Loucy (cell line): ENCODE measurements at regions not wholly inside any gene's neighbourhood (a gene's known extent, or its start where the extent isn't known, plus 50 kb on each side); places are given as distances from the start of the nearest gene placed in this dataset.

ENCODE experiments used
- H2AFZ ChIP-seq: fragments of 200-600 bp; sonication (generic); 2 replicates; pipeline ENCODE4 v1.6.0; 2016; ENCODE audit warnings: antibody characterized with exemption, mild to moderate bottlenecking, low read length, moderate library complexity
- H3F3A ChIP-seq: fragments of 200-600 bp; 2 replicates; pipeline ENCODE4 v1.6.0; 2016; ENCODE audit warnings: antibody characterized with exemption, low read depth, mild to moderate bottlenecking
- H3K27me3 ChIP-seq: fragments of 200-600 bp; sonication (generic); 2 replicates; pipeline ENCODE4 v1.6.1; 2014; ENCODE audit warnings: low read length, mild to moderate bottlenecking; ENCODE audit not compliant: insufficient read depth, poor library complexity, severe bottlenecking
- H3K36me3 ChIP-seq: fragments of 200-600 bp; sonication (generic); 2 replicates; pipeline ENCODE4 v1.6.1; 2016; ENCODE audit warnings: low read length; ENCODE audit not compliant: insufficient read depth
- H3K4me1 ChIP-seq: fragments of 200-600 bp; sonication (generic); 2 replicates; pipeline ENCODE4 v1.5.1; 2014; ENCODE audit warnings: low read length, mild to moderate bottlenecking; ENCODE audit not compliant: insufficient read depth, poor library complexity, severe bottlenecking
- H3K4me2 ChIP-seq: fragments of 200-600 bp; sonication (generic); 2 replicates; pipeline ENCODE4 v1.6.0; 2014; ENCODE audit warnings: antibody characterized with exemption, low read length, low read depth, mild to moderate bottlenecking; ENCODE audit not compliant: poor library complexity, severe bottlenecking
- H3K4me3 ChIP-seq: fragments of 200-600 bp; sonication (generic); 2 replicates; pipeline ENCODE4 v1.5.1; 2014; ENCODE audit warnings: low read length, mild to moderate bottlenecking, mixed read lengths; ENCODE audit not compliant: poor library complexity, severe bottlenecking
- H3K79me2 ChIP-seq: fragments of 200-600 bp; sonication (generic); 2 replicates; pipeline ENCODE4 v1.6.1; 2014; ENCODE audit warnings: low read length; ENCODE audit not compliant: insufficient read depth
- H3K9ac ChIP-seq: fragments of 200-600 bp; sonication (generic); 2 replicates; pipeline ENCODE4 v1.6.0; 2014; ENCODE audit warnings: mild to moderate bottlenecking, low read depth, low read length, moderate library complexity; ENCODE audit not compliant: poor library complexity, severe bottlenecking
- H3K9me2 ChIP-seq: fragments of 200-600 bp; sonication (generic); replicated peaks from 2 replicates; pipeline ENCODE4 v1.6.1; 2016; ENCODE audit warnings: low read depth, low read length, mixed read lengths
- H3K9me3 ChIP-seq: fragments of 200-600 bp; sonication (generic); 2 replicates; pipeline ENCODE4 v1.6.1; 2014; ENCODE audit warnings: mild to moderate bottlenecking, antibody characterized with exemption, low read length, low read depth; ENCODE audit not compliant: insufficient read depth
- H4K20me1 ChIP-seq: fragments of 200-600 bp; sonication (generic); 2 replicates; pipeline ENCODE4 v1.6.0; 2014; ENCODE audit warnings: antibody characterized with exemption, low read length, mild to moderate bottlenecking; ENCODE audit not compliant: insufficient read depth, poor library complexity, severe bottlenecking
- EZH2phosphoT487 ChIP-seq: fragments of 200-600 bp; IDR thresholded peaks from 2 replicates; pipeline ENCODE4 v1.6.1; 2018; ENCODE audit warnings: antibody characterized with exemption, mild to moderate bottlenecking, moderate library complexity, borderline replicate concordance
- TF ChIP-seq, protein P1 (sequence below): fragments of 200-600 bp; sonication (generic); conservative IDR thresholded peaks from 2 replicates; pipeline ENCODE4 v1.5.1; 2014; ENCODE audit warnings: mild to moderate bottlenecking, antibody characterized with exemption, low read length

DNA sequence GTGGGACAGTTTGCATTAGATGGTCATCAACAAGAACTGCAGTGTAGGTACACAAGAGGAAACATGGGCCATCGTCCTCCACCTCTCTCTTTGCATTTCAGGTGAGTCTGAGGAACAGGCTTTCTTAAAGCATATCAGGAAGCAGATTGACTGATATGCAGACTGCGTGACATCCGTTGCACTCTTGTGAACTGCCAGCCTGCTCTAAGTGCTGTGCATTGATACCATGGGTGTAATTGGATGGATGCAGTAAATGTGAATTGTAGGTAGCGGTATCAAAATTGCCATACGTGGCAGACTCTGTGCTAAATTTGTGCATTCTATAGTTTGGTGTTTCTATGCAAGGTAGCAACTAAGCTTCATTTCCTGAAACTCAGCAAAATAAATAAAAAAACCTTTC, 1008.3 kb downstream of the EFNB2 start:
- no peaks in the 10 kb centered on the region for H3K4me1 ChIP-seq
- no peaks in the 10 kb centered on the region for H3K9me3 ChIP-seq

DNA sequence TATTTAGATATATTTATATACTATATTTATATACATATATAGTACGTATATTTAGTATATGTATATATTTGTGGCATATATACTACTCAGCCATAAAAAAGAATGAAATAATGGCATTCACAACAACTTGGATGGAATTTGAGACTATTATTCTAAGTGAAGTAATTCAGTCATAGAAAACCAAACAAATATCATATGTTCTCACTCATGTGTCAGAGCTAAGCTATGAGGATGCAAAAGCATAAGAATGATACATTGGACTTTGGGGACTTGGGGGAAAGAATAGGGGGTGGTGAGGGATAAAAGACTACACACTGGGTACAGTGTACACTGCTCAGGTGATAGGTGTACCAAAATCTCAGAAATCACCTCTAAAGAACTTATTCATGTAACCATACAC, 1015.7 kb downstream of the EFNB2 start:
- no peaks in the 10 kb centered on the region for H4K20me1 ChIP-seq
- no peaks in the 10 kb centered on the region for H3K36me3 ChIP-seq

More for the DNA sequence above, 1008.3 kb downstream of the EFNB2 start:
- H3F3A ChIP-seq: no peaks in the 10 kb centered on the region
- no peaks in the 10 kb centered on the region for H3K36me3 ChIP-seq
- no peak overlapping the region for H3K4me2 ChIP-seq
- H3K9ac ChIP-seq: no peak overlapping the region
- no peak for TF ChIP-seq EZH2phosphoT487
- TF ChIP-seq, protein P1, sequence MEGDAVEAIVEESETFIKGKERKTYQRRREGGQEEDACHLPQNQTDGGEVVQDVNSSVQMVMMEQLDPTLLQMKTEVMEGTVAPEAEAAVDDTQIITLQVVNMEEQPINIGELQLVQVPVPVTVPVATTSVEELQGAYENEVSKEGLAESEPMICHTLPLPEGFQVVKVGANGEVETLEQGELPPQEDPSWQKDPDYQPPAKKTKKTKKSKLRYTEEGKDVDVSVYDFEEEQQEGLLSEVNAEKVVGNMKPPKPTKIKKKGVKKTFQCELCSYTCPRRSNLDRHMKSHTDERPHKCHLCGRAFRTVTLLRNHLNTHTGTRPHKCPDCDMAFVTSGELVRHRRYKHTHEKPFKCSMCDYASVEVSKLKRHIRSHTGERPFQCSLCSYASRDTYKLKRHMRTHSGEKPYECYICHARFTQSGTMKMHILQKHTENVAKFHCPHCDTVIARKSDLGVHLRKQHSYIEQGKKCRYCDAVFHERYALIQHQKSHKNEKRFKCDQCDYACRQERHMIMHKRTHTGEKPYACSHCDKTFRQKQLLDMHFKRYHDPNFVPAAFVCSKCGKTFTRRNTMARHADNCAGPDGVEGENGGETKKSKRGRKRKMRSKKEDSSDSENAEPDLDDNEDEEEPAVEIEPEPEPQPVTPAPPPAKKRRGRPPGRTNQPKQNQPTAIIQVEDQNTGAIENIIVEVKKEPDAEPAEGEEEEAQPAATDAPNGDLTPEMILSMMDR: no peak
- H3K79me2 ChIP-seq: no peaks in the 10 kb centered on the region
- H3K4me3 ChIP-seq: no peak overlapping the region
- no peaks in the 10 kb centered on the region for H3K9me2 ChIP-seq
- no peaks in the 10 kb centered on the region for H4K20me1 ChIP-seq
- no peaks in the 10 kb centered on the region for H3K27me3 ChIP-seq
- no peak overlapping the region for H2AFZ ChIP-seq

DNA sequence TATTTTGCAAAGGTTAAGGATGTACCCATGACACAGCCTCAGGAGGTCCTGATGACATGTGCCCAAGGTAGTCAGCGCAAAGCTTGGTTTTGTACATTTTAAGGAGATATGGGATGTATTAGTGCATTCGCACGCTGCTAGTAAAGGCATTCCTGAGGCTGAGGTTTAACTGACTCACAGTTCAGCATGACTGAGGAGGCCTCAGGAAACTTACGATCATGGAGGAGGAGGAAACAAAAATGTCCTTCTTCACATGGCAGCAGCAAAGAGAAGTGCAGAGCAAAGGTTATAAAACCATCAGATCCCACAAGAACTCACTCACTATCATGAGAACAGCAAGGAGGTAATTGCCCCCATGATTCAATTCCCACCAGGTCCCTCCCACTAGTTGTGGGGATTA, 1017.4 kb downstream of the EFNB2 start:
- Histone ChIP-seq H3F3A (no peaks in the 10 kb centered on the region), H3K27me3 (no peaks in the 10 kb centered on the region), H3K9me3 (no peaks in the 10 kb centered on the region), H3K4me2 (no peak overlapping the region), H3K79me2 (no peaks in the 10 kb centered on the region), H3K9me2 (no peaks in the 10 kb centered on the region), H3K36me3 (no peaks in the 10 kb centered on the region), H2AFZ (no peak overlapping the region; the same call in 1 of the 2 replicates), H3K9ac (no peak overlapping the region), H3K4me1 (no peaks in the 10 kb centered on the region), H3K4me3 (no peak overlapping the region), H4K20me1 (no peaks in the 10 kb centered on the region)
- TF ChIP-seq, protein P1: no peak
- TF ChIP-seq EZH2phosphoT487: no peak

More for the DNA sequence above, 1015.7 kb downstream of the EFNB2 start:
- Histone ChIP-seq H3K27me3 (no peaks in the 10 kb centered on the region), H3K79me2 (no peaks in the 10 kb centered on the region), H3K4me1 (no peaks in the 10 kb centered on the region), H3F3A (no peaks in the 10 kb centered on the region), H3K4me3 (no peak overlapping the region), H3K9me2 (no peaks in the 10 kb centered on the region), H2AFZ (no peak overlapping the region), H3K9ac (no peak overlapping the region), H3K9me3 (no peaks in the 10 kb centered on the region), H3K4me2 (no peak overlapping the region)
- no peak for TF ChIP-seq EZH2phosphoT487
- TF ChIP-seq, protein P1: no peak
